ENCODE measurements at regions not wholly inside any gene's neighbourhood (a gene's known extent, or its start where the extent isn't known, plus 50 kb on each side); places are given as distances from the start of the nearest gene placed in this dataset.

DNA sequence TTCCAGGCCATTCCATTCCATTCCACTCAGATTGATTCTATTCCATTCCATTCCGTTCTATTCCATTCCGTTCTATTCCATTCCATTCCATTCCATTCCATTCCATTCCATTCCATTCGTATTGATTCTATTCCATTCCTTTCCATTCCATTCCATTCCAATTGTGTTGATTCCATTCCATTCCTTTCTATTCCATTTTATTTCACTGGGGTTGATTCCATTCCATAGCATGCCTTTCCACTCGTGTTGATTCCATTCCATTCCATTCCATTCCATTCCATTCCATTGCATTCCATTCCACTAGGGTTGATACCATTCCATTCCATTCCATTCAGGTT, 1142.3 kb downstream of the RPIA start:
- TF ChIP-seq, protein P1, sequence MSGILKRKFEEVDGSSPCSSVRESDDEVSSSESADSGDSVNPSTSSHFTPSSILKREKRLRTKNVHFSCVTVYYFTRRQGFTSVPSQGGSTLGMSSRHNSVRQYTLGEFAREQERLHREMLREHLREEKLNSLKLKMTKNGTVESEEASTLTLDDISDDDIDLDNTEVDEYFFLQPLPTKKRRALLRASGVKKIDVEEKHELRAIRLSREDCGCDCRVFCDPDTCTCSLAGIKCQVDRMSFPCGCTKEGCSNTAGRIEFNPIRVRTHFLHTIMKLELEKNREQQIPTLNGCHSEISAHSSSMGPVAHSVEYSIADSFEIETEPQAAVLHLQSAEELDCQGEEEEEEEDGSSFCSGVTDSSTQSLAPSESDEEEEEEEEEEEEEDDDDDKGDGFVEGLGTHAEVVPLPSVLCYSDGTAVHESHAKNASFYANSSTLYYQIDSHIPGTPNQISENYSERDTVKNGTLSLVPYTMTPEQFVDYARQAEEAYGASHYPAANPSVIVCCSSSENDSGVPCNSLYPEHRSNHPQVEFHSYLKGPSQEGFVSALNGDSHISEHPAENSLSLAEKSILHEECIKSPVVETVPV (CRISPR knock-in tag; IDR thresholded peaks at IDR 0.05): no peak
- no peak for TF ChIP-seq ARNTL (CRISPR knock-in tag; IDR thresholded peaks at IDR 0.05; ENCODE audit: borderline replicate concordance, low read depth)
- TF ChIP-seq, protein P2, sequence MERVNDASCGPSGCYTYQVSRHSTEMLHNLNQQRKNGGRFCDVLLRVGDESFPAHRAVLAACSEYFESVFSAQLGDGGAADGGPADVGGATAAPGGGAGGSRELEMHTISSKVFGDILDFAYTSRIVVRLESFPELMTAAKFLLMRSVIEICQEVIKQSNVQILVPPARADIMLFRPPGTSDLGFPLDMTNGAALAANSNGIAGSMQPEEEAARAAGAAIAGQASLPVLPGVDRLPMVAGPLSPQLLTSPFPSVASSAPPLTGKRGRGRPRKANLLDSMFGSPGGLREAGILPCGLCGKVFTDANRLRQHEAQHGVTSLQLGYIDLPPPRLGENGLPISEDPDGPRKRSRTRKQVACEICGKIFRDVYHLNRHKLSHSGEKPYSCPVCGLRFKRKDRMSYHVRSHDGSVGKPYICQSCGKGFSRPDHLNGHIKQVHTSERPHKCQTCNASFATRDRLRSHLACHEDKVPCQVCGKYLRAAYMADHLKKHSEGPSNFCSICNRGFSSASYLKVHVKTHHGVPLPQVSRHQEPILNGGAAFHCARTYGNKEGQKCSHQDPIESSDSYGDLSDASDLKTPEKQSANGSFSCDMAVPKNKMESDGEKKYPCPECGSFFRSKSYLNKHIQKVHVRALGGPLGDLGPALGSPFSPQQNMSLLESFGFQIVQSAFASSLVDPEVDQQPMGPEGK (CRISPR knock-in tag; IDR thresholded peaks at IDR 0.05; ENCODE audit: borderline replicate concordance): no peak
- ATAC-seq: no peak

DNA sequence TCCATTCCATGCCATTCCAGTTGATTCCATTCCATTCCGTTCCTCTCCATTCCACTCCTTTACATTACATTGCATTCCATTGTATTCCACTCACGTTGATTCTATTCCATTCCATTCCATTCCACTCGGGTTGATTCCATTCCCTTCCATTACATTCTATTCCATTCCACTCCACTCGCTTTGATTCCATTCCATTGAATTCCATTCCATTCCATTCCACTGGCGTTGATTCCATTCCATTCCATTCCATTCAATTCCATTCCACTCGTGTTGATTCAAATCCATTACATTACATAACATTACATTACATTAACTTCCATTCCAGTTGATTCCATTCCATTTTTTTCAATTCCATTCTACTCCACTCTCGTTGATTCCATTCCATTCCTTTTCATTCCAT, 1142.8 kb downstream of the RPIA start:
- no peak for TF ChIP-seq RARB (CRISPR knock-in tag; IDR thresholded peaks at IDR 0.05)
- no peak for TF ChIP-seq ESRRG (CRISPR knock-in tag; IDR thresholded peaks at IDR 0.05)
- TF ChIP-seq ZNF565 (CRISPR knock-in tag; conservative IDR thresholded peaks at IDR 0.05; ENCODE audit: low read depth): no peak
- no peak for TF ChIP-seq SNAI2 (CRISPR knock-in tag; IDR thresholded peaks at IDR 0.05)
- TF ChIP-seq TOX (CRISPR knock-in tag; IDR thresholded peaks at IDR 0.05; ENCODE audit: borderline replicate concordance): no peak
- TF ChIP-seq, protein P3, sequence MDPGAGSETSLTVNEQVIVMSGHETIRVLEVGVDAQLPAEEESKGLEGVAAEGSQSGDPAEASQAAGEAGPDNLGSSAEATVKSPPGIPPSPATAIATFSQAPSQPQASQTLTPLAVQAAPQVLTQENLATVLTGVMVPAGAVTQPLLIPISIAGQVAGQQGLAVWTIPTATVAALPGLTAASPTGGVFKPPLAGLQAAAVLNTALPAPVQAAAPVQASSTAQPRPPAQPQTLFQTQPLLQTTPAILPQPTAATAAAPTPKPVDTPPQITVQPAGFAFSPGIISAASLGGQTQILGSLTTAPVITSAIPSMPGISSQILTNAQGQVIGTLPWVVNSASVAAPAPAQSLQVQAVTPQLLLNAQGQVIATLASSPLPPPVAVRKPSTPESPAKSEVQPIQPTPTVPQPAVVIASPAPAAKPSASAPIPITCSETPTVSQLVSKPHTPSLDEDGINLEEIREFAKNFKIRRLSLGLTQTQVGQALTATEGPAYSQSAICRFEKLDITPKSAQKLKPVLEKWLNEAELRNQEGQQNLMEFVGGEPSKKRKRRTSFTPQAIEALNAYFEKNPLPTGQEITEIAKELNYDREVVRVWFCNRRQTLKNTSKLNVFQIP (CRISPR knock-in tag; IDR thresholded peaks at IDR 0.05; ENCODE audit: borderline replicate concordance, low read depth): no peak
- TF ChIP-seq, protein P1 (CRISPR knock-in tag; IDR thresholded peaks at IDR 0.05): no peak
- TF ChIP-seq, protein P2 (CRISPR knock-in tag; IDR thresholded peaks at IDR 0.05; ENCODE audit: borderline replicate concordance): no peak
- TF ChIP-seq, protein P4, sequence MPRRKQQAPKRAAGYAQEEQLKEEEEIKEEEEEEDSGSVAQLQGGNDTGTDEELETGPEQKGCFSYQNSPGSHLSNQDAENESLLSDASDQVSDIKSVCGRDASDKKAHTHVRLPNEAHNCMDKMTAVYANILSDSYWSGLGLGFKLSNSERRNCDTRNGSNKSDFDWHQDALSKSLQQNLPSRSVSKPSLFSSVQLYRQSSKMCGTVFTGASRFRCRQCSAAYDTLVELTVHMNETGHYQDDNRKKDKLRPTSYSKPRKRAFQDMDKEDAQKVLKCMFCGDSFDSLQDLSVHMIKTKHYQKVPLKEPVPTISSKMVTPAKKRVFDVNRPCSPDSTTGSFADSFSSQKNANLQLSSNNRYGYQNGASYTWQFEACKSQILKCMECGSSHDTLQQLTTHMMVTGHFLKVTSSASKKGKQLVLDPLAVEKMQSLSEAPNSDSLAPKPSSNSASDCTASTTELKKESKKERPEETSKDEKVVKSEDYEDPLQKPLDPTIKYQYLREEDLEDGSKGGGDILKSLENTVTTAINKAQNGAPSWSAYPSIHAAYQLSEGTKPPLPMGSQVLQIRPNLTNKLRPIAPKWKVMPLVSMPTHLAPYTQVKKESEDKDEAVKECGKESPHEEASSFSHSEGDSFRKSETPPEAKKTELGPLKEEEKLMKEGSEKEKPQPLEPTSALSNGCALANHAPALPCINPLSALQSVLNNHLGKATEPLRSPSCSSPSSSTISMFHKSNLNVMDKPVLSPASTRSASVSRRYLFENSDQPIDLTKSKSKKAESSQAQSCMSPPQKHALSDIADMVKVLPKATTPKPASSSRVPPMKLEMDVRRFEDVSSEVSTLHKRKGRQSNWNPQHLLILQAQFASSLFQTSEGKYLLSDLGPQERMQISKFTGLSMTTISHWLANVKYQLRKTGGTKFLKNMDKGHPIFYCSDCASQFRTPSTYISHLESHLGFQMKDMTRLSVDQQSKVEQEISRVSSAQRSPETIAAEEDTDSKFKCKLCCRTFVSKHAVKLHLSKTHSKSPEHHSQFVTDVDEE (CRISPR knock-in tag; IDR thresholded peaks at IDR 0.05): no peak
- no peak for TF ChIP-seq BACH2 (CRISPR knock-in tag; IDR thresholded peaks at IDR 0.05; ENCODE audit: borderline replicate concordance)
- no peak for ATAC-seq

DNA sequence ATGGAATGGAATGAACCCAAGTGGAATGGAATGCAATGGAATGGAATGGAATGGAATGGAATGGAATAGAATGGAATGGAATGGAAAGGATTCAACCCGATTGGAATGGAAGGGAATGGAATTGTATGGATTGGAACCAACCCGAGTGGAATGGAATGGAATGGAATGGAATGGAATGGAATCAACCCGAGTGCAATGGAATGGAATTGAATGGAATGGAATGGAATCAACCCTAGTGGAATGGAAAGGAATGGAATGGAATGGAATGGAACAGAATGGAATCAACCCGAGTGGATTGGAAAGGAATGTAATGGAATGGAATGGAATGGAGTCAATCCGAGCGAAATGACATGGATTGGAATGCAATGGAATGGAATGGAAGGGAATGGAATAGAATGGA, 1144.9 kb downstream of the RPIA start:
- peak; percentile 73 for ATAC-seq

DNA sequence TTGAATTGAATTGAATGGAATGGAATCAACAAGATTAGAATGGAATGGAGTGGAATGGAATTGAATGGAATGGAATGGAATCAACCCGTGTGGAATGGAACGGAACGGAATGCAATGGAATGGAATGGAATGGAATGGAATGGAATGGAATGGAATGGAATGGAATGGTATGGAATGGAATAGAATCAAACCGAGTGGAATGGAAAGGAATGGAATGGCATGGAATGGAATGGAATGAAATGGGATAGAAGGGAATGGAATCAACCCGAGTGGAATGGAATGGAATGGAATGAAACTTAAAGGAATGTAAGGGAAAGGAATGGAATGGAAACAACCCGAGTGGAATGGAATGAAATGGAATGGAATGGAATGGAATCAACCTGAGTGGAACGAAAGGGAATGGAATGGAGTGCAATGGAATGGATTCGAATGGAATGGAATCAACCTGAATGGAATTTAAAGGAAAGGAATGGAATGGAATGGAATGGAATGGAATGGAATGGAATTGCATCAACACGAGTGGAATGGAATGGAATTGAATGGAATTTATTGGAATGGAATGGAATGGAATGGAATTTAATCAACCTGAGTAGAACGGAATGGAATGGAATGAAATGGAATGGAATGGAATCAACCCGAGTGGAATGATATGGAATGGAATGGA, 1146.6 kb downstream of the RPIA start:
- peak; percentile 56 for ATAC-seq
- TF ChIP-seq, protein P5, sequence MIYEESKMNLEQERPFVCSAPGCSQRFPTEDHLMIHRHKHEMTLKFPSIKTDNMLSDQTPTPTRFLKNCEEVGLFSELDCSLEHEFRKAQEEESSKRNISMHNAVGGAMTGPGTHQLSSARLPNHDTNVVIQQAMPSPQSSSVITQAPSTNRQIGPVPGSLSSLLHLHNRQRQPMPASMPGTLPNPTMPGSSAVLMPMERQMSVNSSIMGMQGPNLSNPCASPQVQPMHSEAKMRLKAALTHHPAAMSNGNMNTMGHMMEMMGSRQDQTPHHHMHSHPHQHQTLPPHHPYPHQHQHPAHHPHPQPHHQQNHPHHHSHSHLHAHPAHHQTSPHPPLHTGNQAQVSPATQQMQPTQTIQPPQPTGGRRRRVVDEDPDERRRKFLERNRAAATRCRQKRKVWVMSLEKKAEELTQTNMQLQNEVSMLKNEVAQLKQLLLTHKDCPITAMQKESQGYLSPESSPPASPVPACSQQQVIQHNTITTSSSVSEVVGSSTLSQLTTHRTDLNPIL (CRISPR knock-in tag; IDR thresholded peaks at IDR 0.05; ENCODE audit: low read depth): no peak
- no peak for TF ChIP-seq CSDC2 (CRISPR knock-in tag; IDR thresholded peaks at IDR 0.05)
- no peak for TF ChIP-seq BACH2 (CRISPR knock-in tag; IDR thresholded peaks at IDR 0.05; ENCODE audit: borderline replicate concordance)
- TF ChIP-seq GLIS3 (CRISPR knock-in tag; IDR thresholded peaks at IDR 0.05): no peak
- no peak for TF ChIP-seq ESRRG (CRISPR knock-in tag; IDR thresholded peaks at IDR 0.05)
- no peak for TF ChIP-seq ZNF8 (CRISPR knock-in tag; IDR thresholded peaks at IDR 0.05)
- no peak for TF ChIP-seq TCF4 (CRISPR knock-in tag; IDR thresholded peaks at IDR 0.05; ENCODE audit: borderline replicate concordance)
- no peak for TF ChIP-seq ARNTL (CRISPR knock-in tag; IDR thresholded peaks at IDR 0.05; ENCODE audit: borderline replicate concordance, low read depth)
- no peak for TF ChIP-seq ZC3H10 (CRISPR knock-in tag; IDR thresholded peaks at IDR 0.05)
- no peak for TF ChIP-seq ZFP3 (CRISPR knock-in tag; IDR thresholded peaks at IDR 0.05)
- TF ChIP-seq ZFP30 (CRISPR knock-in tag; IDR thresholded peaks at IDR 0.05): no peak
- TF ChIP-seq, protein P3 (CRISPR knock-in tag; IDR thresholded peaks at IDR 0.05; ENCODE audit: borderline replicate concordance, low read depth): no peak
